ENCODE measurements at regions not wholly inside any gene's neighbourhood (a gene's known extent, or its start where the extent isn't known, plus 50 kb on each side); places are given as distances from the start of the nearest gene placed in this dataset.
A peak's percentile ranks its signal among the peaks of the same experiment; 100 is the strongest.
"Not testable (repeated sequence)": the region's sequence is repeated elsewhere in the genome, so short reads cannot be mapped to it uniquely, and the experiment has no call there.

- Histone ChIP-seq H3K4me3 (ENCODE audit: low read depth, low read length) (no peak overlapping the region), H3K27me3 (ENCODE audit: insufficient read depth, low read length) (no peaks in the 10 kb centered on the region), H3K36me3 (ENCODE audit: insufficient read depth, low read length) (no peaks in the 10 kb centered on the region), H3K79me2 (ENCODE audit: control insufficient read depth, insufficient read depth, low read length, unreplicated experiment) (no peaks in the 10 kb centered on the region), H2AFZ (ENCODE audit: low read length, unreplicated experiment) (no peak overlapping the region), H3K27ac (ENCODE audit: low read depth, low read length) (no peak overlapping the region), H3K4me1 (ENCODE audit: control insufficient read depth, insufficient read depth, low read length, unreplicated experiment) (peaks cover 16% of the 10 kb centered on the region)
Measured at GRCh38 chr6:78530208-78530607, 337.1 kb upstream of the IRAK1BP1 start.

- peak overlapping the region; percentile 66 for H3K4me3 ChIP-seq (ENCODE audit: low read depth, low read length)
- peak overlapping the region; percentile 44 for H3K27ac ChIP-seq (ENCODE audit: low read depth, low read length)
- no peaks in the 10 kb centered on the region for H3K27me3 ChIP-seq (ENCODE audit: insufficient read depth, low read length)
- peak overlapping the region; percentile 90 for H2AFZ ChIP-seq (ENCODE audit: low read length, unreplicated experiment)
- H3K4me1 ChIP-seq (ENCODE audit: control insufficient read depth, insufficient read depth, low read length, unreplicated experiment) = peaks cover 34% of the 10 kb centered on the region
- no peaks in the 10 kb centered on the region for H3K79me2 ChIP-seq (ENCODE audit: control insufficient read depth, insufficient read depth, low read length, unreplicated experiment)
- H3K36me3 ChIP-seq (ENCODE audit: insufficient read depth, low read length) = no peaks in the 10 kb centered on the region
Measured at GRCh38 chr6:78533426-78533825, 333.9 kb upstream of the IRAK1BP1 start.

- Histone ChIP-seq H3K36me3 (ENCODE audit: insufficient read depth, low read length) (no peaks in the 10 kb centered on the region), H2AFZ (ENCODE audit: low read length, unreplicated experiment) (peak overlapping the region; percentile 90), H3K79me2 (ENCODE audit: control insufficient read depth, insufficient read depth, low read length, unreplicated experiment) (no peaks in the 10 kb centered on the region), H3K27ac (ENCODE audit: low read depth, low read length) (peak overlapping the region; percentile 44), H3K4me3 (ENCODE audit: low read depth, low read length) (peak overlapping the region; percentile 66), H3K4me1 (ENCODE audit: control insufficient read depth, insufficient read depth, low read length, unreplicated experiment) (peaks cover 38% of the 10 kb centered on the region), H3K27me3 (ENCODE audit: insufficient read depth, low read length) (no peaks in the 10 kb centered on the region)
Measured at GRCh38 chr6:78533876-78534275, 333.5 kb upstream of the IRAK1BP1 start.

DNA sequence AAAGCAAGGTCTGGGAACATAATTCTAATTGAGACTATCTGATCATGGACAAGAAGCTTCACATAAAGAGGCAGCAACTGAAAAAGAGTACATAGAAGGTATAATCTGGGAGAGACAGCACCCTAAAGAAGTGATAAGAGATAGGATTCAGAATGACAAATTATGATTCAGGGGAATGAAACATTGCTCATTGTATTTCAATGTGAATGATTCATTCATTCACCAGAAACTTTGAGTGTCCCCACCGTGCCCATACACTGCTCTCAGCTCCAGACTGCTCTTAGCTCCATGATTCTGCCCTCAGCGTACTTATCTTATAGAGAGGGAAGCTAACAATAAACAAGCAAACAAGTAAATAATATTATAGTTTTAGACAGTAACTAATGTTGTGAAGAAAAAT, 329.3 kb upstream of the IRAK1BP1 start:
- H3K27ac ChIP-seq (ENCODE audit: low read depth, low read length) = peak overlapping the region; percentile 20
- peaks cover 38% of the 10 kb centered on the region for H3K4me1 ChIP-seq (ENCODE audit: control insufficient read depth, insufficient read depth, low read length, unreplicated experiment)
- no peaks in the 10 kb centered on the region for H3K79me2 ChIP-seq (ENCODE audit: control insufficient read depth, insufficient read depth, low read length, unreplicated experiment)
- peak overlapping the region; percentile 0 for H2AFZ ChIP-seq (ENCODE audit: low read length, unreplicated experiment)
- no peak overlapping the region for H3K4me3 ChIP-seq (ENCODE audit: low read depth, low read length)
- H3K27me3 ChIP-seq (ENCODE audit: insufficient read depth, low read length) = no peaks in the 10 kb centered on the region
- H3K36me3 ChIP-seq (ENCODE audit: insufficient read depth, low read length) = no peaks in the 10 kb centered on the region

DNA sequence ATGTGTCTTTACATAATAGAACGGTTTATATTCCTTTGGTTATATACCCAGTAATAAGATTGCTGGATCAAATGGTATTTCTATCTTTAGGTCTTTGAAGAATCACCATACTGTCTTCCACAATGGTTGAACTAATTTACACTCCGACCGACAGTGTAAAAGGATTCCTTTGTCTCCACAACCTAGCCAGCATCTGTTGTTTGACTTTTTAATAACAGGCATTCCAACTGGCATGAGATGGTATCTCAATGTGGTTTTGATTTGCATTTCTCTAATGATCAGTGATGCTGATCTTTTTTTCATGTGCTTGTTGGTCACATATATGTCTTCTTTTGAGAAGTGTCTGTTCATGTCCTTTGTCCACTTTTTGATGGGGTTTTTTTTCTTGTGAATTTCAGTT, 319.7 kb upstream of the IRAK1BP1 start:
- H3K27ac ChIP-seq (ENCODE audit: low read depth, low read length); H3K4me1 ChIP-seq (ENCODE audit: control insufficient read depth, insufficient read depth, low read length, unreplicated experiment); H3K36me3 ChIP-seq (ENCODE audit: insufficient read depth, low read length); H2AFZ ChIP-seq (ENCODE audit: low read length, unreplicated experiment); H3K79me2 ChIP-seq (ENCODE audit: control insufficient read depth, insufficient read depth, low read length, unreplicated experiment); H3K4me3 ChIP-seq (ENCODE audit: low read depth, low read length); H3K27me3 ChIP-seq (ENCODE audit: insufficient read depth, low read length): not testable (repeated sequence)

DNA sequence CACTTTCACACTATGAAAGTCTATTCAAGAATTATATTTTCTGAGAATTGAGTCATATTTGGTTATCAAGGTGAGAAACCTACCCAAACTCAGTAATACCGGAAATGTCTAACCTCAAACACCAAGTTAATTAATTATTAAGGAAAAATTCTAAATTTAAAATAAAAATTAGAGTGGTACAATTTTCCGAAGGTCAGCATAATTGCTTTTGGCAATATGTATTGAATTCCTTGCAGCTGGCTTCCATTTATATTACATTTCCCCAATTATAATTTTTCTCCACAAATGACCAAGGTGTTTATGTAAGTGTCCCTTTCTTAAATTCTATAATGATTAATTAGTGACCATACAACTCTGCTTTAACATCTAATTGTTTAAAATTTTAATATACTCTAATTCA, 316.0 kb upstream of the IRAK1BP1 start:
- H2AFZ ChIP-seq (ENCODE audit: low read length, unreplicated experiment) = no peak overlapping the region
- no peak overlapping the region for H3K4me3 ChIP-seq (ENCODE audit: low read depth, low read length)
- no peak overlapping the region for H3K27ac ChIP-seq (ENCODE audit: low read depth, low read length)
- H3K79me2 ChIP-seq (ENCODE audit: control insufficient read depth, insufficient read depth, low read length, unreplicated experiment) = no peaks in the 10 kb centered on the region
- H3K36me3 ChIP-seq (ENCODE audit: insufficient read depth, low read length) = 0 out of 2 replicates have a peak, but pooled peaks cover 3% of the 10 kb centered on the region
- no peaks in the 10 kb centered on the region for H3K27me3 ChIP-seq (ENCODE audit: insufficient read depth, low read length)
- H3K4me1 ChIP-seq (ENCODE audit: control insufficient read depth, insufficient read depth, low read length, unreplicated experiment) = no peaks in the 10 kb centered on the region

- Histone ChIP-seq H3K36me3 (ENCODE audit: insufficient read depth, low read length) (peaks cover 3% of the 10 kb centered on the region; the same call in 1 of the 2 replicates), H3K4me3 (ENCODE audit: low read depth, low read length) (no peak overlapping the region), H2AFZ (ENCODE audit: low read length, unreplicated experiment) (no peak overlapping the region), H3K27me3 (ENCODE audit: insufficient read depth, low read length) (no peaks in the 10 kb centered on the region), H3K4me1 (ENCODE audit: control insufficient read depth, insufficient read depth, low read length, unreplicated experiment) (no peaks in the 10 kb centered on the region), H3K27ac (ENCODE audit: low read depth, low read length) (no peak overlapping the region), H3K79me2 (ENCODE audit: control insufficient read depth, insufficient read depth, low read length, unreplicated experiment) (no peaks in the 10 kb centered on the region)
Measured at GRCh38 chr6:78552435-78552834, 314.9 kb upstream of the IRAK1BP1 start.

DNA sequence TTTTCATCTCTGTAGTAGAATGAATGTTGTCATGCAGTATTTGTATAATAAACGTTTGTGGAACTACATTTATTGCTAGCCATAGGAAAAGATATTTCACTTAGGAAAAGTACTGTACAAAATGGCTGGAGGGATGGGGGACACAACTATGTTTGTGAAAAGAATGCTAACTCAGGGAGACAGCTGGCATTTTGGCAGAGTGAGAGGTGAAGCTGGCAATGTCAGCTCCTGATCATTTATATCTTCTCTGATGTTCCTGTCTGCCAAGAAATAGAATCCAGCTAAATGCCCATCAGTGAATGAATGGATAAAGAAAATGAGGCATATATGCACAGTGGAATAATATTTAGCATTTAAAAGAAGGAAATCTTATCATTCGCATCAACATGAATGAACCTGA, 313.0 kb upstream of the IRAK1BP1 start:
- Histone ChIP-seq H2AFZ (ENCODE audit: low read length, unreplicated experiment) (no peak overlapping the region), H3K4me3 (ENCODE audit: low read depth, low read length) (no peak overlapping the region), H3K4me1 (ENCODE audit: control insufficient read depth, insufficient read depth, low read length, unreplicated experiment) (no peaks in the 10 kb centered on the region), H3K27me3 (ENCODE audit: insufficient read depth, low read length) (no peaks in the 10 kb centered on the region), H3K79me2 (ENCODE audit: control insufficient read depth, insufficient read depth, low read length, unreplicated experiment) (no peaks in the 10 kb centered on the region), H3K27ac (ENCODE audit: low read depth, low read length) (no peak overlapping the region), H3K36me3 (ENCODE audit: insufficient read depth, low read length) (peaks cover 3% of the 10 kb centered on the region; the same call in 1 of the 2 replicates)

DNA sequence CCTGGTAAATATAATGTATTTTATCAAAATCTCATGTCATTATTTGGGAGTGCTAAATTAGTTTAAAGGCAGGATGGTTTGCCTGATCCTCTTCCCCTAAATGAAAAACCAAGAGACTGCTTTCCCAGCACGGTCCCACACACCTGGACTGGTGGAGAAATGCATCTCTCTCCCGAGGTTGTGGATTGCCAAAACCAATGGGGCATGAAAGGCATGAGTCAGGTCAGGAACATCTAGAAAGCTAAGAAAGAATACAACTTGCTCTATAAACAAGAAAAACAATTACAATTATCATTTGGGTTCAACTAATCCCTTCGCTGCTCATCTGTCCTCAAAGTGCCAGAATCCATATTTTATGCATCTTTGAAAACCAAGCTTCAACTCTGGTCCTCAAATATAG, 308.3 kb upstream of the IRAK1BP1 start:
- H3K79me2 ChIP-seq (ENCODE audit: control insufficient read depth, insufficient read depth, low read length, unreplicated experiment) = no peaks in the 10 kb centered on the region
- no peak overlapping the region for H3K4me3 ChIP-seq (ENCODE audit: low read depth, low read length)
- H3K36me3 ChIP-seq (ENCODE audit: insufficient read depth, low read length) = no peaks in the 10 kb centered on the region; the same call in 1 of the 2 replicates

DNA sequence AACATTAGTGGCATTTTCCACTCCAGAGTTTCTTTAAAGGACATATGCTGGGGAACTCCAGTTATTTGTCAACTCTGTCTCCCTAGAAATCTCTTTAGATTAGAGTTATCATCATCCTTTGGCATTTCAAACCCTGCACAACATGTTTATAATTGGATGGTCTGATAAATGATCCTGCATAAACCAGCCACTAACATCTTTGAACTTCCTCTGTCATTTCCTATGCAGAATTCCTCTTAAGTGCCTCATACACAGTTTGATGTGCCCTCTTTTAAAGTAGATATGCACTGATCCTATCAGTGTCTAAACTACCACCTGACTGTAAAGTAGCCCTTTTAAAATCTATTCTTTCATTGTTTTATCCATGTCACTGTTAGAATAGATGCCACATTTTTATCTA, 306.3 kb upstream of the IRAK1BP1 start:
- Histone ChIP-seq H2AFZ (ENCODE audit: low read length, unreplicated experiment) (no peak overlapping the region), H3K27ac (ENCODE audit: low read depth, low read length) (no peak overlapping the region), H3K4me3 (ENCODE audit: low read depth, low read length) (no peak overlapping the region), H3K79me2 (ENCODE audit: control insufficient read depth, insufficient read depth, low read length, unreplicated experiment) (no peaks in the 10 kb centered on the region), H3K36me3 (ENCODE audit: insufficient read depth, low read length) (no peaks in the 10 kb centered on the region; the same call in 1 of the 2 replicates), H3K4me1 (ENCODE audit: control insufficient read depth, insufficient read depth, low read length, unreplicated experiment) (peaks cover 17% of the 10 kb centered on the region), H3K27me3 (ENCODE audit: insufficient read depth, low read length) (no peaks in the 10 kb centered on the region)

More for the DNA sequence above, 308.3 kb upstream of the IRAK1BP1 start:
- Histone ChIP-seq H3K27ac (ENCODE audit: low read depth, low read length) (no peak overlapping the region), H3K27me3 (ENCODE audit: insufficient read depth, low read length) (no peaks in the 10 kb centered on the region), H3K4me1 (ENCODE audit: control insufficient read depth, insufficient read depth, low read length, unreplicated experiment) (peaks cover 11% of the 10 kb centered on the region), H2AFZ (ENCODE audit: low read length, unreplicated experiment) (no peak overlapping the region)

DNA sequence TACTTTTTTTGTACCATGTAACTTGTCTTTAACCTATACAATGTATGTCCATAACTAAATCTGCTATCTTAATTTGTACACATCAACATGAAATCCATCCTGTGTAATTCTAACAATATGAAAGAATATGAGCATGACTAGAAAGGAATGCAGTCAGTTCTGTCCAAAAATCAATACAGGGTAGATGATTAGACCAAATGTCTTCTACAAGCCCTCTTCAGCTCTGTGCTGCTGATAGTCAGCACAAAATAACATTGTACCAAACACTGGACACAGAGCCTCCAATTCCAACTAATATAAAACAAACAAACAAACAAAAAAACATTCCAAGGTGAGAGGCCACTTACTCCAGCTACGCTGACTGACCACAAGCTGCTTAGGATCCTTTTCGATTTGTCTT, 301.4 kb upstream of the IRAK1BP1 start:
- Histone ChIP-seq H2AFZ (ENCODE audit: low read length, unreplicated experiment) (no peak overlapping the region), H3K27me3 (ENCODE audit: insufficient read depth, low read length) (no peaks in the 10 kb centered on the region), H3K27ac (ENCODE audit: low read depth, low read length) (no peak overlapping the region), H3K79me2 (ENCODE audit: control insufficient read depth, insufficient read depth, low read length, unreplicated experiment) (no peaks in the 10 kb centered on the region), H3K36me3 (ENCODE audit: insufficient read depth, low read length) (no peaks in the 10 kb centered on the region), H3K4me1 (ENCODE audit: control insufficient read depth, insufficient read depth, low read length, unreplicated experiment) (peaks cover 14% of the 10 kb centered on the region), H3K4me3 (ENCODE audit: low read depth, low read length) (no peak overlapping the region)
